ENCODE measurements at regions not wholly inside any gene's neighbourhood (a gene's known extent, or its start where the extent isn't known, plus 50 kb on each side); places are given as distances from the start of the nearest gene placed in this dataset.

DNA sequence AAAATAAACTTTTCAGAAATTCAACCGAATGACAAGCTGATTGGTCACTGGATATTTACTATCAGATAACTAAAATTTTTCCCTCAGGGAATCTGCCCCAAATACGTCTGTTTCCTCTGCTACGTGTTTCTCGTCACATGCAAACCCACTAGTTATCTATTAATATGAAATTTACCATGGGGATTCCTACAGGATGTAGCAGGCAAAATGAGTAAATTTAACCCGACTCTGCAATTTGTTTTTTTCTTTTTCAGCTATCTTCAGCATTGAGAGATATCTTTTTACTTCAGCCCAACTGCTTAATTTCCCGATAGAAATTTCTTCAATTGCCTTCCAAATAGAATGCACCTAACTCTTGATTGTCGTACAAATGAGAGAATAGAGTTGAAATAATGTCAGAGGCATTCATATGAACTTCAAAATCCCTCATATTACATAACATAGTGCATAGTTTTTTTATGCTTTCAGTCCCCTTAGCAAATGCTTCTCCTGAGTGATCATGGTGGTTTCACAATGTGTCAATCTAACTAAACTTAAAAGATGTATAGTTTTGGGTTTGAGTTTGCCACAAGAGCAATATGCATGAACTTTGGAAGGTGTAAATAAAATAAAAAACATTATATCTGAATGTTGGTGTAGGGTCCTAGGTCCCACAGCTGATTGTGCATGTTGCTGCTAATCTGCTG is 913.1 kb upstream of the GRIA3 start:
- TF ChIP-seq, protein P1, sequence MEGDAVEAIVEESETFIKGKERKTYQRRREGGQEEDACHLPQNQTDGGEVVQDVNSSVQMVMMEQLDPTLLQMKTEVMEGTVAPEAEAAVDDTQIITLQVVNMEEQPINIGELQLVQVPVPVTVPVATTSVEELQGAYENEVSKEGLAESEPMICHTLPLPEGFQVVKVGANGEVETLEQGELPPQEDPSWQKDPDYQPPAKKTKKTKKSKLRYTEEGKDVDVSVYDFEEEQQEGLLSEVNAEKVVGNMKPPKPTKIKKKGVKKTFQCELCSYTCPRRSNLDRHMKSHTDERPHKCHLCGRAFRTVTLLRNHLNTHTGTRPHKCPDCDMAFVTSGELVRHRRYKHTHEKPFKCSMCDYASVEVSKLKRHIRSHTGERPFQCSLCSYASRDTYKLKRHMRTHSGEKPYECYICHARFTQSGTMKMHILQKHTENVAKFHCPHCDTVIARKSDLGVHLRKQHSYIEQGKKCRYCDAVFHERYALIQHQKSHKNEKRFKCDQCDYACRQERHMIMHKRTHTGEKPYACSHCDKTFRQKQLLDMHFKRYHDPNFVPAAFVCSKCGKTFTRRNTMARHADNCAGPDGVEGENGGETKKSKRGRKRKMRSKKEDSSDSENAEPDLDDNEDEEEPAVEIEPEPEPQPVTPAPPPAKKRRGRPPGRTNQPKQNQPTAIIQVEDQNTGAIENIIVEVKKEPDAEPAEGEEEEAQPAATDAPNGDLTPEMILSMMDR (IDR thresholded peaks at IDR 0.05; ENCODE audit: low read depth, low read length), result no peak
- TF ChIP-seq, protein P2, sequence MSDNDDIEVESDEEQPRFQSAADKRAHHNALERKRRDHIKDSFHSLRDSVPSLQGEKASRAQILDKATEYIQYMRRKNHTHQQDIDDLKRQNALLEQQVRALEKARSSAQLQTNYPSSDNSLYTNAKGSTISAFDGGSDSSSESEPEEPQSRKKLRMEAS (IDR thresholded peaks at IDR 0.05; ENCODE audit: low read depth, low read length), result no peak
- no peak for TF ChIP-seq POLR2A (IDR thresholded peaks at IDR 0.05; ENCODE audit: extremely low read depth, insufficient read length)

All from NB4 (cell line).